ENCODE measurements at regions not wholly inside any gene's neighbourhood (a gene's known extent, or its start where the extent isn't known, plus 50 kb on each side); places are given as distances from the start of the nearest gene placed in this dataset.

- TF ChIP-seq EZH2 (IDR thresholded peaks at IDR 0.05; ENCODE audit: borderline replicate concordance, low read length) (no peak), CTCF (IDR thresholded peaks at IDR 0.05; ENCODE audit: low read length) (no peak)
These were observed 223.2 kb upstream of the FAT4 start for GRCh38 chr4:125091541-125091940.

Measured in OCI-LY1 (cell line).